H9 (cell line): ENCODE measurements at regions not wholly inside any gene's neighbourhood (a gene's known extent, or its start where the extent isn't known, plus 50 kb on each side); places are given as distances from the start of the nearest gene placed in this dataset.

Experiments
- DNase-seq: peaks from one replicate; pipeline ENCODE4 v3.0.0-alpha.2; 2017
- H2AFZ ChIP-seq: one replicate; pipeline ENCODE4 v1.6.1; 2013; ENCODE audit warnings: mild to moderate bottlenecking, low read length, control low read depth, moderate library complexity
- H2AK5ac ChIP-seq: 2 replicates; pipeline ENCODE4 v1.6.1; 2013; ENCODE audit warnings: low read length, control low read depth, mixed read lengths; ENCODE audit not compliant: insufficient read length
- H2BK120ac ChIP-seq: one replicate; pipeline ENCODE4 v1.6.1; 2013; ENCODE audit warnings: low read depth, mild to moderate bottlenecking, low read length, control low read depth, inconsistent platforms; ENCODE audit not compliant: poor library complexity, severe bottlenecking
- H2BK12ac ChIP-seq: 2 replicates; pipeline ENCODE4 v1.6.1; 2013; ENCODE audit warnings: low read length, control low read depth, mixed read lengths, low read depth; ENCODE audit not compliant: insufficient read length
- H2BK15ac ChIP-seq: 2 replicates; pipeline ENCODE4 v1.6.1; 2013; ENCODE audit warnings: low read depth, low read length, control low read depth
- H2BK20ac ChIP-seq: one replicate; pipeline ENCODE4 v1.6.1; 2013; ENCODE audit warnings: low read depth, mild to moderate bottlenecking, low read length, control low read depth, inconsistent platforms; ENCODE audit not compliant: poor library complexity, severe bottlenecking
- H2BK5ac ChIP-seq: 2 replicates; pipeline ENCODE4 v1.6.1; 2013; ENCODE audit warnings: low read length, control low read depth, mixed read lengths; ENCODE audit not compliant: insufficient read length
- H3K14ac ChIP-seq: 2 replicates; pipeline ENCODE4 v1.6.1; 2013; ENCODE audit warnings: low read length, control low read depth; ENCODE audit not compliant: insufficient read depth
- H3K18ac ChIP-seq: 2 replicates; pipeline ENCODE4 v1.6.1; 2013; ENCODE audit warnings: low read depth, mild to moderate bottlenecking, mixed read lengths, low read length, control low read depth; ENCODE audit not compliant: insufficient read length
- H3K23ac ChIP-seq: 2 replicates; pipeline ENCODE4 v1.6.1; 2013; ENCODE audit warnings: low read length, control low read depth, mixed read lengths, low read depth; ENCODE audit not compliant: insufficient read length
- H3K23me2 ChIP-seq: 2 replicates; pipeline ENCODE4 v1.6.1; 2013; ENCODE audit warnings: low read depth, mild to moderate bottlenecking, mixed read lengths, low read length, control low read depth; ENCODE audit not compliant: insufficient read length, poor library complexity, severe bottlenecking
- H3K27ac ChIP-seq: 2 replicates; pipeline ENCODE4 v1.5.1; 2013; ENCODE audit warnings: low read length, control low read depth, mixed read lengths, low read depth; ENCODE audit not compliant: insufficient read length
- H3K27me3 ChIP-seq: 2 replicates; pipeline ENCODE4 v1.6.1; 2013; ENCODE audit warnings: low read length, control low read depth, inconsistent platforms; ENCODE audit not compliant: insufficient read depth
- H3K4ac ChIP-seq: 2 replicates; pipeline ENCODE4 v1.6.1; 2013; ENCODE audit warnings: low read depth, mild to moderate bottlenecking, control low read depth, inconsistent platforms, low read length, moderate library complexity
- H3K4me1 ChIP-seq: 2 replicates; pipeline ENCODE4 v1.6.1; 2013; ENCODE audit warnings: low read length, control low read depth, inconsistent platforms; ENCODE audit not compliant: insufficient read depth
- H3K4me2 ChIP-seq: 2 replicates; pipeline ENCODE4 v1.6.1; 2013; ENCODE audit warnings: low read length, control low read depth, mixed read lengths; ENCODE audit not compliant: insufficient read length, insufficient read depth
- H3K56ac ChIP-seq: 2 replicates; pipeline ENCODE4 v1.6.1; 2013; ENCODE audit warnings: low read depth, mild to moderate bottlenecking, mixed read lengths, low read length, control low read depth; ENCODE audit not compliant: insufficient read length
- H3K79me1 ChIP-seq: 2 replicates; pipeline ENCODE4 v1.6.1; 2013; ENCODE audit warnings: low read depth, mild to moderate bottlenecking, moderate library complexity, low read length, control low read depth, inconsistent platforms; ENCODE audit not compliant: insufficient read depth, poor library complexity, severe bottlenecking
- H3K79me2 ChIP-seq: 2 replicates; pipeline ENCODE4 v1.6.1; 2013; ENCODE audit warnings: low read length, control low read depth, inconsistent platforms; ENCODE audit not compliant: insufficient read depth
- H3K9ac ChIP-seq: 2 replicates; pipeline ENCODE4 v1.6.1; 2013; ENCODE audit warnings: low read length, control low read depth, mixed read lengths; ENCODE audit not compliant: insufficient read length; ENCODE audit errors: extremely low read depth
- H3K9me3 ChIP-seq: one replicate; pipeline ENCODE4 v1.6.1; 2013; ENCODE audit warnings: low read depth, low read length, inconsistent platforms; ENCODE audit not compliant: control insufficient read depth
- H3T11ph ChIP-seq: one replicate; pipeline ENCODE4 v1.6.1; 2013; ENCODE audit warnings: mild to moderate bottlenecking, low read length, control low read depth, inconsistent platforms
- H4K20me1 ChIP-seq: one replicate; pipeline ENCODE4 v1.6.1; 2013; ENCODE audit not compliant: control insufficient read depth, insufficient read length, insufficient read depth
- H4K5ac ChIP-seq: 2 replicates; pipeline ENCODE4 v1.6.1; 2013; ENCODE audit warnings: low read depth, mild to moderate bottlenecking, mixed read lengths, low read length, control low read depth; ENCODE audit not compliant: insufficient read length
- H4K8ac ChIP-seq: replicated peaks from 2 replicates; pipeline ENCODE4 v1.6.1; 2013; ENCODE audit warnings: low read length, control low read depth, mixed read lengths, low read depth; ENCODE audit not compliant: insufficient read length
- H4K91ac ChIP-seq: 2 replicates; pipeline ENCODE4 v1.6.1; 2013; ENCODE audit warnings: low read depth, mild to moderate bottlenecking, moderate library complexity, mixed read lengths, low read length, control low read depth; ENCODE audit not compliant: insufficient read length
- H3K27ac Mint-ChIP-seq, 3 experiments: 2 replicates in 2 of 3; 3 replicates in 1 of 3; pipeline ENCODE4 v1.8.0; 2020 to 2021; ENCODE audit warnings: mixed read lengths in 3 of 3, mild to moderate bottlenecking in 1 of 3, moderate library complexity in 1 of 3
- H3K27me3 Mint-ChIP-seq: 2 replicates; pipeline ENCODE4 v1.8.0; 2021; ENCODE audit warnings: low read depth, mild to moderate bottlenecking, moderate library complexity, mixed read lengths
- H3K36me3 Mint-ChIP-seq, 3 experiments: 2 replicates in 2 of 3; 3 replicates in 1 of 3; pipeline ENCODE4 v1.8.0; 2020 to 2021; ENCODE audit warnings: low read depth in 3 of 3, mixed read lengths in 3 of 3; ENCODE audit not compliant: insufficient read depth in 1 of 3
- H3K4me1 Mint-ChIP-seq, 2 experiments: 2 replicates each; pipeline ENCODE4 v1.8.0; 2020; ENCODE audit warnings: mixed read lengths in 2 of 2
- H3K4me3 Mint-ChIP-seq, 2 experiments: 2 replicates in 1 of 2; 3 replicates in 1 of 2; pipeline ENCODE4 v1.8.0; 2020 to 2021; ENCODE audit warnings: mild to moderate bottlenecking in 2 of 2, mixed read lengths in 2 of 2, moderate library complexity in 1 of 2
- H3K9me3 Mint-ChIP-seq, 2 experiments: 2 replicates in 1 of 2; 3 replicates in 1 of 2; pipeline ENCODE4 v1.8.0; 2020; ENCODE audit warnings: mild to moderate bottlenecking in 2 of 2, mixed read lengths in 2 of 2, moderate library complexity in 1 of 2
- CTCF ChIP-seq: fragments of 200-600 bp; sonication (generic); conservative IDR thresholded peaks from 3 replicates; pipeline ENCODE4 v1.8.0; 2021; ENCODE audit warnings: antibody characterized with exemption, mild to moderate bottlenecking

GRCh38 chr4:11876104-11876503 is 447.4 kb upstream of the HS3ST1 start:
- no peak overlapping the region for H3K4me3 Mint-ChIP-seq
- Histone ChIP-seq H3K79me1 (no peaks in the 10 kb centered on the region), H3K27ac (no peak overlapping the region)

More at GRCh38 chr4:11876104-11876503, 447.4 kb upstream of the HS3ST1 start:
- no peak for DNase-seq
- Histone ChIP-seq H3K4ac (no peak overlapping the region), H3K23ac (no peak overlapping the region), H3K56ac (no peak overlapping the region), H3K18ac (no peak overlapping the region), H3K14ac (no peak overlapping the region), H3T11ph (no peak overlapping the region), H4K8ac (no peak overlapping the region), H3K4me2 (no peak overlapping the region), H3K4me1 (no peaks in the 10 kb centered on the region), H3K27me3 (no peaks in the 10 kb centered on the region), H3K9ac (no peak overlapping the region), H2AK5ac (no peak overlapping the region), H2BK120ac (no peak overlapping the region), H2BK15ac (no peak overlapping the region), H4K5ac (no peak overlapping the region), H2BK20ac (no peak overlapping the region), H4K91ac (no peak overlapping the region), H2BK12ac (no peak overlapping the region), H4K20me1 (no peaks in the 10 kb centered on the region), H2AFZ (no peak overlapping the region), H2BK5ac (no peak overlapping the region), H3K23me2 (no peaks in the 10 kb centered on the region), H3K79me2 (no peaks in the 10 kb centered on the region), H3K9me3 (peaks cover 6% of the 10 kb centered on the region)
- Mint-ChIP-seq H3K4me1 (no peaks in the 10 kb centered on the region), H3K27me3 (no peaks in the 10 kb centered on the region), H3K27ac (no peak overlapping the region), H3K9me3 (peaks cover 28% of the 10 kb centered on the region in 2 experiments), H3K36me3 (peaks cover 13 to 30% (median 20%) of the 10 kb centered on the region in 3 experiments)
- no peak for TF ChIP-seq CTCF
